ENCODE measurements at regions not wholly inside any gene's neighbourhood (a gene's known extent, or its start where the extent isn't known, plus 50 kb on each side); places are given as distances from the start of the nearest gene placed in this dataset.

DNA sequence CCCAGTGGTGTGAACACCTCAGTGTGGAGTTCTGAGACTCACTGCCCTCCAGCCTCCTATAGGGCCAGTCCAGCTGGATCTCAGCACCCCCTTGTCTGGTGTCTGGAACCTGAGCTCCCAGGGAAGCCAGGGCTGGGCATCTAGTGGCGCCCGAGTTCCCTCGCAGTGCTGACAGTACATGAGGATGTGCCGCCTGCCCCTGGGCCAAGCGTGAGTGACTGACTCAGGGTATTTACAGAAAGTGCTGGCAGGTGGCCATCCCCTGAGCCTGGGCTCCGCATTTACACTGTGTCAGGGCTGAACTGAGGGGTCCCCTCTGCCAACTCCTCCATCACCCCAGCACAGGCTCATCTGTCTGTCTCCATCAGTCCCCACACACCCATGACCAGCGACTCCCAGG, 185.3 kb downstream of the BRD1 start:
- DNase-seq (ENCODE audit: low read depth in 1 of 2, low spot score in 1 of 2): no peak
- H3K4me3 ChIP-seq: no peak overlapping the region
- no peaks in the 10 kb centered on the region for H3K27me3 ChIP-seq
- TF ChIP-seq, protein P1, sequence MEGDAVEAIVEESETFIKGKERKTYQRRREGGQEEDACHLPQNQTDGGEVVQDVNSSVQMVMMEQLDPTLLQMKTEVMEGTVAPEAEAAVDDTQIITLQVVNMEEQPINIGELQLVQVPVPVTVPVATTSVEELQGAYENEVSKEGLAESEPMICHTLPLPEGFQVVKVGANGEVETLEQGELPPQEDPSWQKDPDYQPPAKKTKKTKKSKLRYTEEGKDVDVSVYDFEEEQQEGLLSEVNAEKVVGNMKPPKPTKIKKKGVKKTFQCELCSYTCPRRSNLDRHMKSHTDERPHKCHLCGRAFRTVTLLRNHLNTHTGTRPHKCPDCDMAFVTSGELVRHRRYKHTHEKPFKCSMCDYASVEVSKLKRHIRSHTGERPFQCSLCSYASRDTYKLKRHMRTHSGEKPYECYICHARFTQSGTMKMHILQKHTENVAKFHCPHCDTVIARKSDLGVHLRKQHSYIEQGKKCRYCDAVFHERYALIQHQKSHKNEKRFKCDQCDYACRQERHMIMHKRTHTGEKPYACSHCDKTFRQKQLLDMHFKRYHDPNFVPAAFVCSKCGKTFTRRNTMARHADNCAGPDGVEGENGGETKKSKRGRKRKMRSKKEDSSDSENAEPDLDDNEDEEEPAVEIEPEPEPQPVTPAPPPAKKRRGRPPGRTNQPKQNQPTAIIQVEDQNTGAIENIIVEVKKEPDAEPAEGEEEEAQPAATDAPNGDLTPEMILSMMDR (IDR thresholded peaks at IDR 0.05; ENCODE audit: low read depth, low read length): no peak
- no peak overlapping the region for H3K27ac ChIP-seq
- no peaks in the 10 kb centered on the region for H3K4me1 ChIP-seq (ENCODE audit: low read depth)
- H3K9me3 ChIP-seq (ENCODE audit: low read depth): no peaks in the 10 kb centered on the region
- H3K36me3 ChIP-seq: no peaks in the 10 kb centered on the region

DNA sequence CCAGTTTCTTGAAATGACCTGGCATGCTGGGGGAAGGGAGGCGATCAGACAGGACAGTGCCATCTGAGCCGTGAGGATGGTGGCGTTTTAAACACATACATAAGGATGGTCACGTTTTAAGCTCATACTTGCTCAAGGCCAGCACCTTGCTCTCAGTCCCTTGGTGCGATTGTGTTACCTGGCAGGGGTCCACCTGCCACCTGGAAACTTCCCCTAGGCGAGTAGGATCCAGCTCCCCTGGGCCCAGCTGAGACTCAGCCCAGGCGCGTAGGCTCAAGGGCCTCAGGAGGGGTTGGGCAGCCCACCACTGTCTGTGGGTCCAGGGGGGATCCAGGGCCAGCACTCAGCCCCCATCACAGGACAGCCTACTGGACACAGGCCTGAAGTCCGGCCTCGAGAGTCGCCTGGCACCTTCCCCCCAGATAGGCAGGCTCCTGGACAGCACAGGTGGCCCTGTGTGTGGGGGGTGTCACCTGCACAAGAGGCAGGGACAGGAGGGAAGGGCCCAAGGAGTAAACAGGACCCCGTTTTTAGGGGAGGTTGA, 185.8 kb downstream of the BRD1 start:
- Histone ChIP-seq H3K36me3 (no peaks in the 10 kb centered on the region), H3K27me3 (no peaks in the 10 kb centered on the region), H3K9me3 (ENCODE audit: low read depth) (no peaks in the 10 kb centered on the region), H3K4me3 (no peak overlapping the region), H3K27ac (no peak overlapping the region), H3K4me1 (ENCODE audit: low read depth) (no peaks in the 10 kb centered on the region)
- no peak for DNase-seq (ENCODE audit: low read depth in 1 of 2, low spot score in 1 of 2)
- TF ChIP-seq, protein P1 (IDR thresholded peaks at IDR 0.05; ENCODE audit: low read depth, low read length): no peak

DNA sequence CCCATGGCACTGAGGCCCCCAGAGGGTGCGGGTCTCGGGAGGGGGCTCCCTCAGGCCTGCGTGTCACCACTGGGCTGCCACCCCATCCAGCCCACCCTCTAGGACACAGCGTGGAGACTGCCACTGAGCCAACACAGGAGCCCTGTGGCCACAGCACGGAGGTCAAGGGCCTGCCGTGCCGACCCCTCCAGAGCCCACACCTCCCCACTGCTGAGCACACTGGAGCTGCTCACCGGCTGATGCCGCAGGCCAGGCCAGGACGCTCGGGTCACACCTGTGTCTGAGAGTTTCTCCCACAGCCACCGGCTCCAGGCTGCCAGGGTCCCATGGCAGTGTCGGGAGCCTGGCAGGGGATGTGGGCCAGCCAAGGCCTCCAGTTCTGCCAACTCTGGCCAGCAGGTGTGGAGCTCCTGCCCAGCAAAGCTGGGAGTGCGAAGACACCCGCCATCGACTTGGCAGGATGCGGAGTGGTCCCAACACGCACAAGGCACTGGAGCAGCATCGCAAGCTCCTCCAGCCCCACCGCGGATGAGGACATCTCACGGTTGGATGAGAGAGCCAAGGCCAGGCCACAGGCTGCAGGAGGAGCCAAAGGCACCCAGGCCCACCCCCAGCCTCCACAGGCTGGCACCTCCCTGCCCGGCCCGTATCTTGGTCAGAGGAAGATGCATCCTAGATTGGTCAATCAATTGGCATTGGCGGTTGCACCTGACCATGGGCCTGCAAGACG, 187.1 kb downstream of the BRD1 start:
- H3K4me3 ChIP-seq: no peak overlapping the region
- TF ChIP-seq, protein P1 (IDR thresholded peaks at IDR 0.05; ENCODE audit: low read depth, low read length): no peak
- H3K27me3 ChIP-seq: no peaks in the 10 kb centered on the region
- DNase-seq (ENCODE audit: low read depth in 1 of 2, low spot score in 1 of 2): no peak
- no peaks in the 10 kb centered on the region for H3K9me3 ChIP-seq (ENCODE audit: low read depth)
- no peaks in the 10 kb centered on the region for H3K4me1 ChIP-seq (ENCODE audit: low read depth)
- H3K27ac ChIP-seq: no peak overlapping the region
- H3K36me3 ChIP-seq: no peaks in the 10 kb centered on the region

DNA sequence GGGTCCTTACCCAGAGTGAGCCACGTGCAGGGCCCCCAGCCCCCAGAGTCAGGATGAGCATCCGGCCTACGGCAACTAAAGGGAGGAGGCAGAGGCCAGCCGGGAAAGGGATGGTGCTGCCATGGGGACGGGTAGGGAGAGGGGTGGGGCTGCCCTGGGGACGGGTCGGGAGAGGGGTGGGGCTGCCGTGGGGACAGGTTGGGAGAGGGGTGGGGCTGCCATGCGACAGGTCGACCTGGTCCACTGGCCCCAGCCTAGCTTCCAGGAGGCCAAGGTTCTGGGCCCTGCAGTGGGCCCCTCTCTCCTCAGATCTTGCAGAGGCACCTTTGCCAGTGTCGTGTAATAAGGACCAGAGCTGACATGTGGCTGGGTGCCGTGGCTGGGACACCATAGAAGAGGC, 187.7 kb downstream of the BRD1 start:
- Histone ChIP-seq H3K36me3 (no peaks in the 10 kb centered on the region), H3K9me3 (ENCODE audit: low read depth) (no peaks in the 10 kb centered on the region), H3K27me3 (no peaks in the 10 kb centered on the region), H3K4me3 (no peak overlapping the region), H3K4me1 (ENCODE audit: low read depth) (no peaks in the 10 kb centered on the region), H3K27ac (no peak overlapping the region)
- TF ChIP-seq, protein P1 (IDR thresholded peaks at IDR 0.05; ENCODE audit: low read depth, low read length): no peak
- no peak for DNase-seq (ENCODE audit: low read depth in 1 of 2, low spot score in 1 of 2)

DNA sequence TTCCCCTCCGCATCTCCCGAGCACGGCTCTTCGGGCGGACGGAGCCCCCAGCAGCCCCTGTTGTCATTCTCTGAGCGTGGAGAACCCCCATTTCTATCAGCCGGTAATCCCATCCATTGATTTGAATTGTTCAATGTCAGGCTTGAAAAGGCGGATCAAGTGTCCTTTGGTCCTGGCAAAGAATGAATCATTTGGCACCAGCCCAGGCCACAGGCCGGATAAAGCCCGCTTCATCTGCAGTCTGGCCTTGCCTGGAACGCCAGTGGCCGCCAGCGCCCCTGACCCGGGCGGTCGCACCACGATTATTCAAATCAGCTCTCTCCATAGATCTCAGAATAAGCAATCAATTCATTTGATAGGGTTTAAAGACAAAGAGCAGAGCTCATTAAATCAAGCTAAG, 188.9 kb downstream of the BRD1 start:
- no peaks in the 10 kb centered on the region for H3K27me3 ChIP-seq
- no peaks in the 10 kb centered on the region for H3K4me1 ChIP-seq (ENCODE audit: low read depth)
- H3K36me3 ChIP-seq: no peaks in the 10 kb centered on the region
- DNase-seq (ENCODE audit: low read depth in 1 of 2, low spot score in 1 of 2): no peak
- no peak overlapping the region for H3K27ac ChIP-seq
- H3K9me3 ChIP-seq (ENCODE audit: low read depth): no peaks in the 10 kb centered on the region
- TF ChIP-seq, protein P1 (IDR thresholded peaks at IDR 0.05; ENCODE audit: low read depth, low read length): no peak
- H3K4me3 ChIP-seq: no peak overlapping the region
